Calu3 (cell line): ENCODE measurements at regions not wholly inside any gene's neighbourhood (a gene's known extent, or its start where the extent isn't known, plus 50 kb on each side); places are given as distances from the start of the nearest gene placed in this dataset.

Experiments
- BruUV-seq: library from RNA; stranded (reverse); fragments of 400-500 nt; replicated peaks from 2 replicates; lab custom pipeline; 2021; lab: Mats Ljungman, UMichigan
- CTCF ChIA-PET: fragments of 300-600 bp; sonication (Branson Sonifier 250); formaldehyde crosslinking; loops from one replicate; lab custom pipeline; 2022; ENCODE audit warnings: antibody characterized with exemption; lab: Charles Lee
- DNase-seq: peaks from one replicate; pipeline ENCODE4 v3.0.0; 2022
- H3K27ac Mint-ChIP-seq: one replicate; pipeline ENCODE4 v1.8.0; 2022; ENCODE audit warnings: mixed read lengths; ENCODE audit not compliant: unreplicated experiment
- H3K27me3 Mint-ChIP-seq: one replicate; pipeline ENCODE4 v1.8.0; 2022; ENCODE audit warnings: mixed read lengths; ENCODE audit not compliant: unreplicated experiment
- H3K36me3 Mint-ChIP-seq: one replicate; pipeline ENCODE4 v1.8.0; 2022; ENCODE audit warnings: mild to moderate bottlenecking, moderate library complexity, mixed read lengths; ENCODE audit not compliant: insufficient read depth, unreplicated experiment
- H3K4me1 Mint-ChIP-seq: one replicate; pipeline ENCODE4 v1.8.0; 2022; ENCODE audit warnings: mild to moderate bottlenecking, low read depth, mixed read lengths; ENCODE audit not compliant: unreplicated experiment
- H3K4me3 Mint-ChIP-seq: one replicate; pipeline ENCODE4 v1.8.0; 2022; ENCODE audit warnings: mild to moderate bottlenecking, low read depth, moderate library complexity, mixed read lengths; ENCODE audit not compliant: unreplicated experiment
- H3K9me3 Mint-ChIP-seq: one replicate; pipeline ENCODE4 v1.8.0; 2022; ENCODE audit warnings: low read depth, mixed read lengths; ENCODE audit not compliant: unreplicated experiment
- CTCF ChIP-seq: fragments of 200-600 bp; IDR thresholded peaks from one replicate; pipeline ENCODE4 v1.8.0; 2022; ENCODE audit warnings: antibody characterized with exemption; ENCODE audit not compliant: unreplicated experiment
- intact Hi-C: fragments of 100-400 bp; cut with micrococcal nuclease; formaldehyde crosslinking; loops from one replicate; pipeline ENCODE4 v1.10.0; 2022; ENCODE audit not compliant: unreplicated experiment

DNA sequence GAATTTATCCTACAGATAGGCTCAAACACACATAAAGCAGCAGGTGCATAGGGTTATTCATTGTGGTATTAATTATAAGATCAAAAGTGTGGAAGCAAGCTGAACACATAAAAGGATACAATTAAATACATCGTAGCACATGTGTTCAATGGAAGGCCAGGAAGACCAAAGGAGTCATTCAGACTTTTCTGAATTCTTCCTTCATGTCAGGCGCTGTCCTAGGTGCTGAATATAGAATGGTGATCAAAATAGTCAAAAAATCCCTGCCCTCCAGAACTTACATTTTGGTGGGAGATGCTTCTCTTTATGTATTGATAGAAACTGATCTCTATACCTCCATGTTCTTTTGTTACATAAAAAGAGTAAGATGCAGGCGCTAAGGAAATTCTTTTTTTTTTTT lies 439.0 kb upstream of the ASIC2 start:
- CTCF ChIA-PET = no interaction called here
- no peaks in the 10 kb centered on the region for H3K4me1 Mint-ChIP-seq
- H3K27ac Mint-ChIP-seq = no peak overlapping the region
- DNase-seq = no peak
- no peak for TF ChIP-seq CTCF
- H3K4me3 Mint-ChIP-seq = no peak overlapping the region
- BruUV-seq = no TSS peak
- H3K9me3 Mint-ChIP-seq = no peaks in the 10 kb centered on the region
- peaks cover 68% of the 10 kb centered on the region for H3K27me3 Mint-ChIP-seq
- intact Hi-C loops = no loop called here
- H3K36me3 Mint-ChIP-seq = no peaks in the 10 kb centered on the region

- H3K27ac Mint-ChIP-seq = no peak overlapping the region
- no peaks in the 10 kb centered on the region for H3K9me3 Mint-ChIP-seq
- no peak for TF ChIP-seq CTCF
- intact Hi-C loops = no loop called here
- no TSS peak for BruUV-seq
- no peaks in the 10 kb centered on the region for H3K36me3 Mint-ChIP-seq
- no peaks in the 10 kb centered on the region for H3K4me1 Mint-ChIP-seq
- DNase-seq = no peak
- no peak overlapping the region for H3K4me3 Mint-ChIP-seq
- CTCF ChIA-PET = no interaction called here
- H3K27me3 Mint-ChIP-seq = peaks cover 40% of the 10 kb centered on the region
Measured at GRCh38 chr17:33739714-33740113, 446.6 kb upstream of the ASIC2 start.

DNA sequence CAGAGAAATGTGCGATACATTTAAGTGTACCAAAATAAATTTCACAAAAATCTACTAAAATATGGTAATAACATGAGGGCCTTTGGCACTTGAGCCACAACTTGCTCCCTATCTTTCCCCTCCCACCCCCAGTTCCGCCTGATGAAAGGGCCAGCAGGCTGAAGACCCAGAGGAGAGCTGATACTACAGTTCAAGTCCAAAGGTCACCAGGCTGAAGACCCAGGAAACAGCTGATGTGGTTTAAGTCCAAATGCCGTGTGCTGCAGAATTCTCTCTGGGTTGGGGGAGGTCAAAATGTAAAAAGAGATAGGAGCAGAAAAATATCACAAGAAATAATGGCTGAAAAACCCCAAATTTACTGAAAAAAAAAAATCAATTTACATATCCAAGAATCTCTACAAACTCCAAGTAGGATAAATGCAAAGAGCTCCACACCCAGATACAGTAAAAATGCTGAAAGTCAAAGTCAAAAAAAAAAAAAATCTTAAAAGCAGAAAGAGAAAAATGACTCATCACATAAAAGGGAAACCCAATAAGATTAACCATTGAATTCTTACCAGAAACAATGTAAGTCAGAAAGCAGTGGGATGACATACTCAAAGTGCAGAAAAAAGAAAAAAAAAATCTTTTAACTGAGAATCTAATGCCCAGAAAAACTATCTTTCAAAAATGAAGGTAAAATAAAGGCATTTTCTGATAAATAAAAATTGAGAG lies 452.1 kb upstream of the ASIC2 start:
- DNase-seq = no peak
- CTCF ChIA-PET = no interaction called here
- no peak overlapping the region for H3K27ac Mint-ChIP-seq
- TF ChIP-seq CTCF = no peak
- no peaks in the 10 kb centered on the region for H3K4me1 Mint-ChIP-seq
- H3K9me3 Mint-ChIP-seq = no peaks in the 10 kb centered on the region
- no peak overlapping the region for H3K4me3 Mint-ChIP-seq
- no peaks in the 10 kb centered on the region for H3K36me3 Mint-ChIP-seq
- H3K27me3 Mint-ChIP-seq = peaks cover 69% of the 10 kb centered on the region
- BruUV-seq = no TSS peak
- intact Hi-C loops = no loop called here

- H3K36me3 Mint-ChIP-seq = no peaks in the 10 kb centered on the region
- intact Hi-C loops = no loop called here
- H3K27me3 Mint-ChIP-seq = peaks cover 69% of the 10 kb centered on the region
- no peak for DNase-seq
- no TSS peak for BruUV-seq
- no peak overlapping the region for H3K27ac Mint-ChIP-seq
- TF ChIP-seq CTCF = no peak
- no peaks in the 10 kb centered on the region for H3K9me3 Mint-ChIP-seq
- H3K4me3 Mint-ChIP-seq = no peak overlapping the region
- no peaks in the 10 kb centered on the region for H3K4me1 Mint-ChIP-seq
- CTCF ChIA-PET = no interaction called here
Measured at GRCh38 chr17:33749171-33749570, 456.1 kb upstream of the ASIC2 start.
